ENCODE measurements at regions not wholly inside any gene's neighbourhood (a gene's known extent, or its start where the extent isn't known, plus 50 kb on each side); places are given as distances from the start of the nearest gene placed in this dataset.

- DNase-seq (ENCODE audit: extremely low spot score, insufficient read length, low read depth) = no peak
- peak; percentile 71 for FAIRE-seq
These were observed 70.3 kb upstream of the NDP start for GRCh38 chrX:44043496-44043895.

- no peak for FAIRE-seq
- DNase-seq (ENCODE audit: extremely low spot score, insufficient read length, low read depth) = no peak
These were observed 69.6 kb upstream of the NDP start for GRCh38 chrX:44042751-44043150.

DNA sequence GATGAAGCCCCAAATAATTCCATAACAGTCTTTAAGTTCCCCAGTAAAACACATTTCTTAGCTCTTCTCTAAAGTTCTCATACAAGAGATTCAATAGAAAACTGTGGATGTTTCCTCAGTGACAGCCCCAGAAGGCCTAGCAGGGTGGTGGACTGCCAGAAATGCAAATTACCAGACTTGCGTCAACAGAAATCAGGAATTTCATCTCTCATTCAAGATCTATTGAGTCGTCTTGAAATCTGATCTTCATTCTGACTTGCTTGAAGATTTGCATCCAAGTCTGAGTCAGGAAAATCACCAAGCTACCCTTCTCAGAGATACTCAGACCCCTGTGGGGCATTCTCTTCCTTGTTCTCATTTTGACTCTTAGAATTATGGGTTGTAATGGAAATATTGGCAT is 68.9 kb upstream of the NDP start:
- DNase-seq (ENCODE audit: extremely low spot score, insufficient read length, low read depth) = no peak
- no peak for FAIRE-seq

- DNase-seq (ENCODE audit: extremely low spot score, insufficient read length, low read depth) (no peak), FAIRE-seq (no peak)
These were observed 67.2 kb upstream of the NDP start for GRCh38 chrX:44040406-44040805.

DNA sequence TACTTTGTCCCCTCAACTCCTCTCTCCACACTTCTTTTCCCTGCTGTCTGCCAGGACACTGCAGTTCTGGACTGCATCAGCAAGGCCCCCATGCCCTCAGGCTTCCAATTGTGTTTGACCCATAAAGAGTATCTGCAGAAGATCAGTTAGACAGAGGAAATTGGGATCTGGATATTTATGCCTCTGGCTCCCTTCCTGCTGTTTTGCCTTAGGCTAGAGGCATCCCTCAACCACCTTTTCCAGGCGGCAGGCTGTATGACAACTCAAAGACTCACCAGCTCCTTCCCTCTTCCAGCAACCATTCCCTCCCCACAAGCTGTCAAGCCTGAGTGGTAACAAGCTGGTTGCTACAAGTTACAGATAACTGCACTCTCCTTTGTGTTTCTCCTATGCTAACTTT is 66.4 kb upstream of the NDP start:
- no peak for FAIRE-seq
- no peak for DNase-seq (ENCODE audit: extremely low spot score, insufficient read length, low read depth)

- no peak for DNase-seq (ENCODE audit: extremely low spot score, insufficient read length, low read depth)
- FAIRE-seq = no peak
These were observed 63.1 kb upstream of the NDP start for GRCh38 chrX:44036336-44036735.

DNA sequence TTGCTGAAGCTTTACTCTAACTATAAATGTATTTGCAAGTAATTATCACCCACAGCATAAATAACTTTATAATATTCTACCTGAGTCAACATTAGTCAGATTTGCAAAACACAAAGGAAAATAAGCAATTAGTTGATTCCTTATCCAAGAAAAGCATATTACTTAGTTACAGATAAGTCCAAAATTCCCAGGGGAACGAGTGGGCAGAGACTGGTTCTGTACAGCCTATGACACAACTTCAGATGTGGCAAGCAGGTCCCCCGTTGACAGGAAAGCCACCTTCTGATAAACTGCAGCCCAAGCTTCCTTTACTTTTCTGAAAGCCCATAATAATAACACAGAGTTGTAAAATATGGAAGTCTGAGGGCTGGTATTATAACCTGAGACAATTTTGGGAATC is 62.4 kb upstream of the NDP start:
- no peak for FAIRE-seq
- no peak for DNase-seq (ENCODE audit: extremely low spot score, insufficient read length, low read depth)

- no peak for FAIRE-seq
These were observed 59.3 kb upstream of the NDP start for GRCh38 chrX:44032479-44032878.

DNA sequence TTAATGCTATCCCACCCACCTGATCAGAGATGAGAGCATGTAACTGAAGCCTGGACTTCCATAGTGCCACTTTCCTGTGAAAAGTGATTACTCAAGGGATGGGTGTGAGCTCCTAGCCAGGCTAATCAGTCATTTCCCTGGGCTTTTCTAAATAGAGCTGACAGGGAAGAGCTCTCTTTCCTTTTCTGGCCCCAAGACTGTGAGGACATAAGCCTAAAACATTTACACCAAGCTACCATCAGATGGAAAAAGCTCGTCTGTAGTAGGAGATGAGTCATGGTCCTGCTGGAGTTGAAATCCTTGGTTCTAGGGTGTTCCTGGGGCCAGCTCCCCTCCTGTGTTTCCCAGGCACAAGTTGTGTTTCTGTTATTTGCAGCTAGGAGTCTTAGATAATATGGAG is 52.4 kb upstream of the NDP start:
- FAIRE-seq = no peak

More at GRCh38 chrX:44032479-44032878, 59.3 kb upstream of the NDP start:
- DNase-seq (ENCODE audit: extremely low spot score, insufficient read length, low read depth) = no peak

More for the DNA sequence above, 52.4 kb upstream of the NDP start:
- no peak for DNase-seq (ENCODE audit: extremely low spot score, insufficient read length, low read depth)

Measured in GM18507 (cell line).